Mucosa of descending colon (tissue), 3 donors: ENCODE measurements at regions not wholly inside any gene's neighbourhood (a gene's known extent, or its start where the extent isn't known, plus 50 kb on each side); places are given as distances from the start of the nearest gene placed in this dataset.
"Not testable (repeated sequence)": the region's sequence is repeated elsewhere in the genome, so short reads cannot be mapped to it uniquely, and the experiment has no call there.

ENCODE experiments used
- ATAC-seq: fragments of 200-7000 bp; cut with Tn5 transposase; one replicate; pipeline ENCODE4 v1.9.1; 2020; ENCODE audit warnings: mild to moderate bottlenecking, moderate library complexity
- DNase-seq, 3 donors: peaks; one replicate each; pipeline ENCODE4 v3.0.0-alpha.2; 2020
- H3K36me3 ChIP-seq: fragments of 200-600 bp; one replicate; pipeline ENCODE4 v1.8.0; 2021; ENCODE audit warnings: low read depth, mild to moderate bottlenecking
- H3K4me1 ChIP-seq: fragments of 200-600 bp; one replicate; pipeline ENCODE4 v1.8.0; 2021; ENCODE audit warnings: low read depth, mild to moderate bottlenecking
- H3K4me3 ChIP-seq: fragments of 200-600 bp; one replicate; pipeline ENCODE4 v1.8.0; 2021; ENCODE audit warnings: mild to moderate bottlenecking
- H3K9me3 ChIP-seq: fragments of 200-600 bp; one replicate; pipeline ENCODE4 v1.8.0; 2021; ENCODE audit warnings: mild to moderate bottlenecking
- intact Hi-C, 2 donors: fragments of 100-400 bp; cut with DNase I in 1 of 2; cut with micrococcal nuclease in 1 of 2; formaldehyde crosslinking; loops; one replicate each; pipeline versions ENCODE4 v1.11.0 to v1.11.1; 2022; cut with DNase I, micrococcal nuclease
- TF ChIP-seq, protein P1 (sequence below): fragments of 200-600 bp; IDR thresholded peaks from one replicate; pipeline ENCODE4 v1.8.0; 2022; ENCODE audit warnings: antibody characterized with exemption, mild to moderate bottlenecking
- donor health status: DM: no; HTN: no; CAD: no; lungs with moderate emphysema.
- donor health status: DM: no; HTN: no; CAD: no.
- donor health status: DM: no; HTN: yes; CAD: no.

DNA sequence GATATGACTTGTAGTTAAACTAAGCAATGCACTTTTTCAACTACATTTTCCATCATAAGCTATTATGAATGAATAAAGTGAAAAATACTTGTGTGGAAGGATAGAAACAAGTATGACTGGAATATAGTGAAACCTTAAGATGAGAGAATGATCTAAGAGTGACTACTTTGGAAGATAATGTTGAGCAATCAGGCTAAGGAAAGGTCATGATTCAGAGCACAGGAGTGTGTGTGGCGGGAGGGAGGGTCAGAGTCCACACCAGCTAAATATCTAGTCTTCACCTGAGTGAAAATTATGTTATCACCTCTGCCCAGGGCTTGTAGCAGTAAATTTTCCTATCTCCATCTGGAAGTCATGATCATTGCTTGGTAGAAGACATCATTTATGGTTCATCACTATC is 833.4 kb upstream of the ATXN8OS start:
- H3K9me3 ChIP-seq = no peaks in the 10 kb centered on the region
- H3K4me1 ChIP-seq = no peaks in the 10 kb centered on the region
- H3K4me3 ChIP-seq = no peak overlapping the region
- intact Hi-C loops = no loop called here
- TF ChIP-seq, protein P1, sequence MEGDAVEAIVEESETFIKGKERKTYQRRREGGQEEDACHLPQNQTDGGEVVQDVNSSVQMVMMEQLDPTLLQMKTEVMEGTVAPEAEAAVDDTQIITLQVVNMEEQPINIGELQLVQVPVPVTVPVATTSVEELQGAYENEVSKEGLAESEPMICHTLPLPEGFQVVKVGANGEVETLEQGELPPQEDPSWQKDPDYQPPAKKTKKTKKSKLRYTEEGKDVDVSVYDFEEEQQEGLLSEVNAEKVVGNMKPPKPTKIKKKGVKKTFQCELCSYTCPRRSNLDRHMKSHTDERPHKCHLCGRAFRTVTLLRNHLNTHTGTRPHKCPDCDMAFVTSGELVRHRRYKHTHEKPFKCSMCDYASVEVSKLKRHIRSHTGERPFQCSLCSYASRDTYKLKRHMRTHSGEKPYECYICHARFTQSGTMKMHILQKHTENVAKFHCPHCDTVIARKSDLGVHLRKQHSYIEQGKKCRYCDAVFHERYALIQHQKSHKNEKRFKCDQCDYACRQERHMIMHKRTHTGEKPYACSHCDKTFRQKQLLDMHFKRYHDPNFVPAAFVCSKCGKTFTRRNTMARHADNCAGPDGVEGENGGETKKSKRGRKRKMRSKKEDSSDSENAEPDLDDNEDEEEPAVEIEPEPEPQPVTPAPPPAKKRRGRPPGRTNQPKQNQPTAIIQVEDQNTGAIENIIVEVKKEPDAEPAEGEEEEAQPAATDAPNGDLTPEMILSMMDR = no peak
- ATAC-seq (no peak), DNase-seq (no peak)
- no peaks in the 10 kb centered on the region for H3K36me3 ChIP-seq

DNA sequence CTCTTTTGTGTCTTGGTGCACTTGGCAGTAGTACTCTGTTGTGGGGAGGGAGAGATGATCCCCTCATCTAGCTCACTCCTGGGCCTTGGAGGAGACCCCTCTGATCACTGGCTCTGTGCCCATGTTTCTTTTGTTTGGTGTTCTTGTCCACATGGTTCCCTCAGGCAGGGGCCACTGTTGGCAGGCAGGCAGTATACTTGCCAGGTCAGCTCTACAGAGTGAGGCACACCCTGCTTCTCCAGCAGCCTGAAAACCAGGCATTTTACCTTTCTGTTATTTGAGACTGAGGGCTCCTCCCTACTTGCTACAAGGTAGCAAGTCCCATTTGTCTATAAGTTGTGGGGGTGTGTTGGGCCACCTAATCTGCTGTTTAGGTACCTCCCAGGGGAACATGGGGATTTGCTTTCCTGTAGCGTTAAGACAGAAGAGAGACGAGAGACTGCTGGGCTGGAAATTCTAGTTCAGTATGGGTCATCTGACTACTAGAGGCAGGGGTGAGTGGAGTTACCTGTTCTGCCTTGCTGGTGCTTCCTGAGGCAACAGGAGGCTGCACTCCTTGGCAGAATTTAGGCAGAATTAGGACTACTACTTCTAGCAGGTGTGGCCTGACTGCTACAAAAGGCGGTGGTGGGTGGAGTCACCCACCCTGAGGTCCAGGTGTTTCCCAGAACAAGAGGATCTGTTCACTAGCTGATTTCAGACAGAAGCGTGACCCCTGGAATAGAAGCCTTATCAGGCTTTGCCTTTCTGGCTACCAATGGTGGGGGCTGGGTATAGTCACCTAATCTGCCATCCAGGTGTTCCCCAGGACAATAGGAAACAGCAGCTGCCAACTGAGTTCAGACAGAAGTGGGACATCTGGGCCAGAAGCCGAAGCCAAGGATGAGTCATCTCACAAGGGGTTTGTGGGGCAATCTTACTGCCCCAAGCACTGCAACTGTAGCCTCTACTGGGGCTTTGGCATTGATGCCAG is 843.0 kb upstream of the ATXN8OS start:
- ATAC-seq = no peak
- intact Hi-C loops = no loop called here

DNA sequence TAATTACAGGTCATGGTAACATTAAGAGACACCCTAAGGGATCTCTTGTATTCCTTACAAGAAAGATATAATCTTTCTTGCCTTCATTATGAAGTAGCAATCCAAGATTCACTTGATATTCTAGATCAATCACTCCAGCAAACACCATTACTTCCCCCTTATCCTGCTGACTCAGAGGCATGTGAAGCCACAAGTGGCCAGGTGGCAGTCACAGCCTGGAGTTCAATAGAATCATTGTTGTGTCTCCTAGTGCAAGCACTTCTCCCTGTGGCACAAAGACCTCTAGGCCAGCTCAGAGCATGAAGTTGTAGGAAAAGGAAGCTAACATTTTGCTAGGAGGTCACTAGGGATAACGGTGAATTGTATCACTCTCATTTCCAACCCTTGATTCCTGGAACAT is 864.3 kb upstream of the ATXN8OS start:
- H3K36me3 ChIP-seq = no peaks in the 10 kb centered on the region
- no peak for ATAC-seq
- no peaks in the 10 kb centered on the region for H3K9me3 ChIP-seq
- intact Hi-C loops = no loop called here
- TF ChIP-seq, protein P1 = no peak
- H3K4me3 ChIP-seq = no peak overlapping the region
- H3K4me1 ChIP-seq = no peaks in the 10 kb centered on the region
- no peak for DNase-seq

More for the DNA sequence above, 843.0 kb upstream of the ATXN8OS start:
- TF ChIP-seq, protein P1 = no peak
- Histone ChIP-seq H3K36me3 (no peaks in the 10 kb centered on the region), H3K9me3 (no peaks in the 10 kb centered on the region), H3K4me1 (no peaks in the 10 kb centered on the region), H3K4me3 (no peak overlapping the region)
- no peak for DNase-seq

DNA sequence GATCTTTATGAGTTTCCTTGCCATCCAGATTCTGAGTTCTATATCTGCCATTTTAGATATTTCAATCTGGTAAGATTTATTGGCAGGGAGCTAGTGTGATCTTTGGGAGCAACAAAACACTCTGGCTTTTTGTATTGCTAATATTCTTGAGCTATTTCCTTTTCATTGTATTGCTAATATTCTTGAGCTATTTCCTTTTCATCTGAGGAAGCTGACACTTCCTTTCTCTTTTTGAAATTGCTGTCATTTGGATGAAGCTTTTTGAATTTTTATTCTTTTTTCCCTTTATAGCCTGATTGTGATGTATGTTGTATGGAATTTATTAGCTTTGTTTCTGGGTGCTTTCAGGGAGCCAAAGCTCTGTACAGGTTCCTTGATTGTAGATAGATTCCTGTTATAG is 873.5 kb upstream of the ATXN8OS start:
- intact Hi-C loops = no loop called here
- DNase-seq = no peak
- TF ChIP-seq, protein P1 = no peak
- Histone ChIP-seq H3K36me3 (no peaks in the 10 kb centered on the region), H3K9me3 (no peaks in the 10 kb centered on the region), H3K4me3 (no peak overlapping the region), H3K4me1 (no peaks in the 10 kb centered on the region)
- ATAC-seq = no peak

DNA sequence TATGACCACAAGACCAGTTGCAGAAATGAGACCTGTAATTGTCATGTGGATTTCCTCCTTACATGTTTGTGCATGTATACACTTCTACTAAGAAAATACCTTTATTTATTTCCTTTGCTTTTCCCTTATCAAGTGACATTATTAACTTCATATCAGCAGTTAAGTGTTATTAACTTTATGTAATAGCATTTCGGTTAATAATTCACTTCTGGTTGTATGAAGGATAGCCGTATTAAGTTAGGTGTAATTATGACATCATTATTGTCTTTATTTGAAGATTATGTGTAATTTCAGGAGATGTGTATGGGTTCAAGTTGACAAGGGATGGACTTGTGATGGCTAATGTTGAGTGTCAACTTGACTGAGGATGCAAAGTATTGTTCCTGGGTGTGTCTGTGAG is 881.2 kb upstream of the ATXN8OS start:
- DNase-seq (no peak), ATAC-seq (no peak)
- Histone ChIP-seq H3K36me3 (no peaks in the 10 kb centered on the region), H3K9me3 (no peaks in the 10 kb centered on the region), H3K4me1 (no peaks in the 10 kb centered on the region), H3K4me3 (no peak overlapping the region)
- intact Hi-C loops = no loop called here
- TF ChIP-seq, protein P1 = no peak

DNA sequence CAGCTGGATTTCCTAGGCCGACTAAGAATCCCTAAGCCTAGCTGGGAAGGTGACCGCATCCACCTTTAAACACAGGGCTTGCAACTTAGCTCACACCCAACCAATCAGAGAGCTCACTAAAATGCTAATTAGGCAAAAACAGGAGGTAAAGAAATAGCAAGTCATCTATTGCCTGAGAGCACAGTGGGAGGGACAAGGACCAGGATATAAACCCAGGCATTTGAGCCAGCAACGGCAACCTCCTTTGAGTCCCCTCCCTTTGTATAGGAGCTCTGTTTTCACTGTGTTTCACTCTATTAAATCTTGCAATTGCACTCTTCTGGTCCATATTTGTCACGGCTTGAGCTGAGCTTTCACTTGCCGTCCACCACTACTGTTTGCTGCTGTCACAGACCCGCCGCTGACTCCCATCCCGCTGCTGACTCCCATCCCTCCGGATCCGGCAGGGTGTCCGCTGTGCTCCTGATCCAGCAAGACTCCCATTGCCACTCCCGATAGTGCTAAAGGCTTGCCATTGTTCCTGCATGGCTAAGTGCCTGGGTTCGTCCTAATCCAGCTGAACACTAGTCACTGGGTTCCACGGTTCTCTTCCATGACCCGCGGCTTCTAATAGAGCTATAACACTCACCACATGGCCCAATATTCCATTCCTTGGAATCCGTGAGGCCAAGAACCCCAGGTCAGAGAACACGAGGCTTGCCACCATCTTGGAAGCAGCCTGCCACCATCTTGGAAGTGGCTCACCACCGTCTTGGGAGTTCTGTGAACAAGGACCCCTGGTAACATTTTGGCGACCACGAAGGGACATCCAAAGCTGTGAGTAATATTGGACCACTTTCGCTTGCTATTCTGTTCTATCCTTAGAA is 885.8 kb upstream of the ATXN8OS start:
- H3K36me3 ChIP-seq, ATAC-seq, H3K4me3 ChIP-seq, intact Hi-C loops, H3K4me1 ChIP-seq, H3K9me3 ChIP-seq, DNase-seq: not testable (repeated sequence)
